Neural cell (in vitro differentiated cells): ENCODE measurements at regions not wholly inside any gene's neighbourhood (a gene's known extent, or its start where the extent isn't known, plus 50 kb on each side); places are given as distances from the start of the nearest gene placed in this dataset.

Experiments used
- H2AFZ ChIP-seq: fragments of 200-600, 300-800 bp; sonication (generic), shearing (Covaris generic); 2 replicates; pipeline ENCODE4 v1.6.0; 2014; ENCODE audit warnings: low read depth, mild to moderate bottlenecking, antibody characterized with exemption, low read length, moderate library complexity
- H3F3A ChIP-seq: fragments of 200-600 bp; shearing (Covaris generic); 2 replicates; pipeline ENCODE4 v1.6.1; 2016; ENCODE audit warnings: mild to moderate bottlenecking, moderate library complexity, mixed read lengths, antibody characterized with exemption, low read length; ENCODE audit not compliant: insufficient read depth, poor library complexity, severe bottlenecking
- H3K27ac ChIP-seq: fragments of 200-600, 300-800 bp; sonication (generic), shearing (Covaris generic); 2 replicates; pipeline ENCODE4 v1.5.1; 2014; ENCODE audit warnings: mild to moderate bottlenecking, low read length, moderate library complexity
- H3K27me3 ChIP-seq: fragments of 300-800, 200-600 bp; sonication (generic), shearing (Covaris generic); 2 replicates; pipeline ENCODE4 v1.6.0; 2014; ENCODE audit warnings: mild to moderate bottlenecking, low read depth, low read length, moderate library complexity; ENCODE audit not compliant: insufficient read depth
- H3K36me3 ChIP-seq: fragments of 300-800, 200-600 bp; sonication (generic), shearing (Covaris generic); 2 replicates; pipeline ENCODE4 v1.5.1; 2014; ENCODE audit warnings: mild to moderate bottlenecking, antibody characterized with exemption, low read length, moderate library complexity; ENCODE audit not compliant: insufficient read depth
- H3K4me2 ChIP-seq: fragments of 300-800, 200-600 bp; sonication (generic), shearing (Covaris generic); 2 replicates; pipeline ENCODE4 v1.6.0; 2014; ENCODE audit warnings: mild to moderate bottlenecking, low read length
- H3K4me3 ChIP-seq: fragments of 300-800, 200-600 bp; sonication (generic), shearing (Covaris generic); 2 replicates; pipeline ENCODE4 v1.5.1; 2014; ENCODE audit warnings: mild to moderate bottlenecking, low read length, moderate library complexity
- H3K79me2 ChIP-seq: fragments of 200-600 bp; shearing (Covaris generic); replicated peaks from 2 replicates; pipeline ENCODE4 v1.6.0; 2014; ENCODE audit warnings: mild to moderate bottlenecking, low read length, moderate library complexity; ENCODE audit not compliant: insufficient read depth
- H3K9ac ChIP-seq: fragments of 300-800, 200-600 bp; sonication (generic), shearing (Covaris generic); 2 replicates; pipeline ENCODE4 v1.6.1; 2016; ENCODE audit warnings: mild to moderate bottlenecking, low read length, mixed read lengths
- H3K9me2 ChIP-seq: fragments of 200-600 bp; shearing (Covaris generic); 2 replicates; pipeline ENCODE4 v1.6.1; 2016; ENCODE audit warnings: mild to moderate bottlenecking, low read length, mixed read lengths; ENCODE audit not compliant: insufficient read depth
- H3K9me3 ChIP-seq: fragments of 200-600, 300-800 bp; sonication (generic), shearing (Covaris generic); 2 replicates; pipeline ENCODE4 v1.6.1; 2016; ENCODE audit warnings: mild to moderate bottlenecking, mixed run types, low read length, moderate library complexity, mixed read lengths
- H4K20me1 ChIP-seq: fragments of 200-600 bp; shearing (Covaris generic); 2 replicates; pipeline ENCODE4 v1.6.1; 2016; ENCODE audit warnings: mild to moderate bottlenecking, mixed run types; ENCODE audit not compliant: insufficient read depth
- EP300 ChIP-seq: fragments of 450-650 bp; conservative IDR thresholded peaks from 2 replicates; pipeline ENCODE4 v1.6.1; 2014; ENCODE audit warnings: antibody characterized with exemption, mild to moderate bottlenecking, moderate library complexity; ENCODE audit not compliant: poor library complexity, severe bottlenecking
- EZH2 ChIP-seq: fragments of 200-600, 300-800 bp; shearing (Covaris generic), sonication (generic); IDR thresholded peaks from 2 replicates; pipeline ENCODE4 v1.6.1; 2014; ENCODE audit warnings: antibody characterized with exemption, low read length, borderline replicate concordance, mild to moderate bottlenecking; ENCODE audit not compliant: insufficient read depth, poor library complexity, severe bottlenecking
- MXI1 ChIP-seq: fragments of 450-650 bp; conservative IDR thresholded peaks from 2 replicates; pipeline ENCODE4 v1.6.1; 2014; ENCODE audit warnings: antibody characterized with exemption, mild to moderate bottlenecking; ENCODE audit not compliant: poor library complexity, severe bottlenecking
- POLR2AphosphoS5 ChIP-seq: IDR thresholded peaks from 2 replicates; pipeline ENCODE4 v1.6.1; 2012
- RAD21 ChIP-seq: fragments of 450-650 bp; conservative IDR thresholded peaks from 2 replicates; pipeline ENCODE4 v1.6.1; 2014; ENCODE audit warnings: antibody characterized with exemption, mild to moderate bottlenecking, moderate library complexity
- SMC3 ChIP-seq: fragments of 450-650 bp; conservative IDR thresholded peaks from 2 replicates; pipeline ENCODE4 v1.6.1; 2014; ENCODE audit warnings: antibody characterized with exemption, mild to moderate bottlenecking, moderate library complexity; ENCODE audit not compliant: poor library complexity
- TAF1 ChIP-seq: IDR thresholded peaks from 2 replicates; pipeline ENCODE4 v1.6.1; 2012; ENCODE audit warnings: low read depth
- TF ChIP-seq, protein P1 (sequence below): IDR thresholded peaks from 2 replicates; pipeline ENCODE4 v1.6.1; 2012; ENCODE audit warnings: borderline replicate concordance
- TF ChIP-seq, protein P2 (sequence below): fragments of 450-650 bp; IDR thresholded peaks from 2 replicates; pipeline ENCODE4 v1.5.1; 2014; ENCODE audit warnings: antibody characterized with exemption, mild to moderate bottlenecking, moderate library complexity; ENCODE audit not compliant: poor library complexity, severe bottlenecking

DNA sequence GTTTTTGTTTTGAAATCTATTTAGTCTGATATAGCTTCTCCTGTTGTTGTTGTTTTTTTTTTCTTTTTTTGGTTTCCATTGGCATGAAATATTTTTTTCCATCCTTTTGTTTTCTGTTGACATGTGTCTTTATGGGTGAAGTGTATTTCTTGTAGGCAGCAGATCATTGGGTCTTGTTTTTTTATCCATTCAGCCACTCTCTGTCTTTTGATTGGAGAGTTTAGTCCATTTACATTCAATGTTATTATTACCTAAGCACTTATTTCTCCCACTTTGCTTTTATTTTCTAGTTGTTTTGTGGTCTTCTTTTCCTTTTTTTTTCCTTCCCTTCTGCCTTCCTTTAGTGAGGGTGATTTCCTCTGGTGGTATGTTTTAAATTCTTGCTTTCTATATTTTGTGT is 193.6 kb upstream of the TMEM260 start:
- H3F3A ChIP-seq, result no peaks in the 10 kb centered on the region
- H3K9ac ChIP-seq, result no peak overlapping the region
- H3K9me2 ChIP-seq, result no peaks in the 10 kb centered on the region
- TF ChIP-seq POLR2AphosphoS5 (no peak), EP300 (no peak), SMC3 (no peak), MXI1 (no peak), TAF1 (no peak)
- TF ChIP-seq, protein P1, sequence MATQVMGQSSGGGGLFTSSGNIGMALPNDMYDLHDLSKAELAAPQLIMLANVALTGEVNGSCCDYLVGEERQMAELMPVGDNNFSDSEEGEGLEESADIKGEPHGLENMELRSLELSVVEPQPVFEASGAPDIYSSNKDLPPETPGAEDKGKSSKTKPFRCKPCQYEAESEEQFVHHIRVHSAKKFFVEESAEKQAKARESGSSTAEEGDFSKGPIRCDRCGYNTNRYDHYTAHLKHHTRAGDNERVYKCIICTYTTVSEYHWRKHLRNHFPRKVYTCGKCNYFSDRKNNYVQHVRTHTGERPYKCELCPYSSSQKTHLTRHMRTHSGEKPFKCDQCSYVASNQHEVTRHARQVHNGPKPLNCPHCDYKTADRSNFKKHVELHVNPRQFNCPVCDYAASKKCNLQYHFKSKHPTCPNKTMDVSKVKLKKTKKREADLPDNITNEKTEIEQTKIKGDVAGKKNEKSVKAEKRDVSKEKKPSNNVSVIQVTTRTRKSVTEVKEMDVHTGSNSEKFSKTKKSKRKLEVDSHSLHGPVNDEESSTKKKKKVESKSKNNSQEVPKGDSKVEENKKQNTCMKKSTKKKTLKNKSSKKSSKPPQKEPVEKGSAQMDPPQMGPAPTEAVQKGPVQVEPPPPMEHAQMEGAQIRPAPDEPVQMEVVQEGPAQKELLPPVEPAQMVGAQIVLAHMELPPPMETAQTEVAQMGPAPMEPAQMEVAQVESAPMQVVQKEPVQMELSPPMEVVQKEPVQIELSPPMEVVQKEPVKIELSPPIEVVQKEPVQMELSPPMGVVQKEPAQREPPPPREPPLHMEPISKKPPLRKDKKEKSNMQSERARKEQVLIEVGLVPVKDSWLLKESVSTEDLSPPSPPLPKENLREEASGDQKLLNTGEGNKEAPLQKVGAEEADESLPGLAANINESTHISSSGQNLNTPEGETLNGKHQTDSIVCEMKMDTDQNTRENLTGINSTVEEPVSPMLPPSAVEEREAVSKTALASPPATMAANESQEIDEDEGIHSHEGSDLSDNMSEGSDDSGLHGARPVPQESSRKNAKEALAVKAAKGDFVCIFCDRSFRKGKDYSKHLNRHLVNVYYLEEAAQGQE, result no peak
- no peaks in the 10 kb centered on the region for H3K79me2 ChIP-seq
- H3K4me3 ChIP-seq, result no peak overlapping the region
- H3K4me2 ChIP-seq, result no peak overlapping the region
- no peak overlapping the region for H2AFZ ChIP-seq
- H3K27ac ChIP-seq, result no peak overlapping the region
- no peaks in the 10 kb centered on the region for H3K27me3 ChIP-seq
- H3K9me3 ChIP-seq, result no peaks in the 10 kb centered on the region
- no peaks in the 10 kb centered on the region for H4K20me1 ChIP-seq
- H3K36me3 ChIP-seq, result no peaks in the 10 kb centered on the region

DNA sequence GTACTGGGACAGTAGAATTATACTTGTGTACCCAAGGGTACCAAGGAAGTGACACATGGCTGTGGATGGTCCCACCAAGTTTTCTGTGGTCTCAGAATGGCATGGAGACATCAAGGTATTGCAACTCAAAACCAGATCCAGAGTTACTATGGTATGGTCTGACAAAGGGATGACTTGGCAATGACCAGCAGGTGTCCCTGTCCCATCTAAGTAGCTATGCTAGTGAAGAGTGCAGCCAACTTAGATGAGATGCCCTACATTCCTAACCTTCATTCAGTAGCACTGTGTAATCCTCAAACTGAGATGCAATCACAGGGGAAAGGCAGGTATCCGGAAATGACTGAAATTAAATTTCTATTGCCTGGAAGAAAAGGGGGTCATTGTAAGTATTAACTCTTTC is 188.7 kb upstream of the TMEM260 start:
- H3F3A ChIP-seq, result no peaks in the 10 kb centered on the region
- H3K27ac ChIP-seq, result no peak overlapping the region
- no peak overlapping the region for H3K4me2 ChIP-seq
- H4K20me1 ChIP-seq, result no peaks in the 10 kb centered on the region
- H3K4me3 ChIP-seq, result no peak overlapping the region
- no peaks in the 10 kb centered on the region for H3K36me3 ChIP-seq
- TF ChIP-seq, protein P2, sequence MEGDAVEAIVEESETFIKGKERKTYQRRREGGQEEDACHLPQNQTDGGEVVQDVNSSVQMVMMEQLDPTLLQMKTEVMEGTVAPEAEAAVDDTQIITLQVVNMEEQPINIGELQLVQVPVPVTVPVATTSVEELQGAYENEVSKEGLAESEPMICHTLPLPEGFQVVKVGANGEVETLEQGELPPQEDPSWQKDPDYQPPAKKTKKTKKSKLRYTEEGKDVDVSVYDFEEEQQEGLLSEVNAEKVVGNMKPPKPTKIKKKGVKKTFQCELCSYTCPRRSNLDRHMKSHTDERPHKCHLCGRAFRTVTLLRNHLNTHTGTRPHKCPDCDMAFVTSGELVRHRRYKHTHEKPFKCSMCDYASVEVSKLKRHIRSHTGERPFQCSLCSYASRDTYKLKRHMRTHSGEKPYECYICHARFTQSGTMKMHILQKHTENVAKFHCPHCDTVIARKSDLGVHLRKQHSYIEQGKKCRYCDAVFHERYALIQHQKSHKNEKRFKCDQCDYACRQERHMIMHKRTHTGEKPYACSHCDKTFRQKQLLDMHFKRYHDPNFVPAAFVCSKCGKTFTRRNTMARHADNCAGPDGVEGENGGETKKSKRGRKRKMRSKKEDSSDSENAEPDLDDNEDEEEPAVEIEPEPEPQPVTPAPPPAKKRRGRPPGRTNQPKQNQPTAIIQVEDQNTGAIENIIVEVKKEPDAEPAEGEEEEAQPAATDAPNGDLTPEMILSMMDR, result no peak
- TF ChIP-seq RAD21 (no peak), MXI1 (no peak), SMC3 (no peak), TAF1 (no peak), EZH2 (no peak), POLR2AphosphoS5 (no peak), EP300 (no peak)
- TF ChIP-seq, protein P1, result no peak
- H3K9me2 ChIP-seq, result no peaks in the 10 kb centered on the region
- H3K79me2 ChIP-seq, result no peaks in the 10 kb centered on the region
- H2AFZ ChIP-seq, result no peak overlapping the region
- H3K9me3 ChIP-seq, result no peaks in the 10 kb centered on the region
- H3K27me3 ChIP-seq, result no peaks in the 10 kb centered on the region
- H3K9ac ChIP-seq, result no peak overlapping the region
